Gastroesophageal sphincter (tissue), 4 donors: ENCODE measurements at regions not wholly inside any gene's neighbourhood (a gene's known extent, or its start where the extent isn't known, plus 50 kb on each side); places are given as distances from the start of the nearest gene placed in this dataset.
"Not testable (repeated sequence)": the region's sequence is repeated elsewhere in the genome, so short reads cannot be mapped to it uniquely, and the experiment has no call there.

Experiments used
- ATAC-seq: fragments of 150-250 bp; one replicate; pipeline ENCODE4 v1.9.1; 2016; ENCODE audit warnings: mild to moderate bottlenecking, moderate library complexity
- H3K27ac ChIP-seq, 4 donors: fragments of 200-600 bp; sonication (generic) in 3 of 4; 1 replicate in 3 of 4; 2 replicates in 1 of 4; pipeline ENCODE4 v1.5.1; 2016 to 2019
- H3K27me3 ChIP-seq: fragments of 200-600 bp; sonication (generic); one replicate; pipeline ENCODE4 v1.5.1; 2019
- H3K36me3 ChIP-seq, 2 donors: fragments of 200-600 bp; sonication (generic); one replicate each; pipeline ENCODE4 v1.5.1; 2019; ENCODE audit warnings: control low read depth in 1 of 2
- H3K4me1 ChIP-seq, 3 donors: fragments of 200-600 bp; sonication (generic); 1 replicate in 2 of 3; 2 replicates in 1 of 3; pipeline ENCODE4 v1.5.1; 2016 to 2019; ENCODE audit warnings: control low read depth in 2 of 3
- H3K4me3 ChIP-seq, 2 donors: fragments of 200-600 bp; sonication (generic); one replicate each; pipeline ENCODE4 v1.5.1; 2019; ENCODE audit warnings: mild to moderate bottlenecking in 1 of 2, moderate library complexity in 1 of 2
- H3K9me3 ChIP-seq, 3 donors: fragments of 200-600 bp; sonication (generic); one replicate each; pipeline ENCODE4 v1.5.1; 2017 to 2019; ENCODE audit warnings: control low read depth in 2 of 3
- CTCF ChIP-seq, 4 experiments: fragments of 200-600 bp in 2 of 4; fragments of 450-650 bp in 2 of 4; sonication (generic) in 1 of 4; IDR thresholded peaks; one replicate each; pipeline ENCODE4 v1.5.1; 2017 to 2019; ENCODE audit warnings: antibody characterized with exemption in 4 of 4, mild to moderate bottlenecking in 2 of 4, moderate library complexity in 2 of 4
- EP300 ChIP-seq: sonication (generic); formaldehyde crosslinking; IDR thresholded peaks from one replicate; pipeline ENCODE4 v1.6.1; 2017; ENCODE audit warnings: antibody characterized with exemption, mild to moderate bottlenecking
- POLR2A ChIP-seq, 2 donors: fragments of 450-650 bp; IDR thresholded peaks; one replicate each; pipeline ENCODE4 v1.6.1; 2017; ENCODE audit warnings: antibody characterized with exemption in 2 of 2, mild to moderate bottlenecking in 2 of 2, moderate library complexity in 1 of 2
- POLR2AphosphoS5 ChIP-seq: sonication (generic); formaldehyde crosslinking; IDR thresholded peaks from one replicate; pipeline ENCODE4 v1.6.1; 2017; ENCODE audit warnings: antibody characterized with exemption
- WGBS, 2 donors: methylation state at CpG; one replicate each; pipeline ENCODE4 v1.1.5; 2018; ENCODE audit warnings: low coverage in 1 of 2; 5-methylcytosine and 5-hydroxymethylcytosine counted together

GRCh38 chr4:97027728-97028410, 1115.4 kb downstream of the STPG2 start:
- ATAC-seq, result no peak
- no peaks in the 10 kb centered on the region for H3K27me3 ChIP-seq
- WGBS, 2 donors, result 70 to 76% methylated on average over 2 of the region's 2 CpGs
- no peaks in the 10 kb centered on the region for H3K9me3 ChIP-seq
- H3K4me3 ChIP-seq, result no peak overlapping the region
- H3K27ac ChIP-seq, result no peak overlapping the region
- TF ChIP-seq EP300, result no peak
- no peak for TF ChIP-seq POLR2A (IDR thresholded peaks at IDR 0.05)
- TF ChIP-seq POLR2AphosphoS5, result no peak
- TF ChIP-seq CTCF (IDR thresholded peaks at IDR 0.05), result no peak
- H3K4me1 ChIP-seq, result no peaks in the 10 kb centered on the region
- H3K36me3 ChIP-seq, result no peaks in the 10 kb centered on the region

GRCh38 chr4:97028785-97029184, 1114.5 kb downstream of the STPG2 start:
- no peaks in the 10 kb centered on the region for H3K36me3 ChIP-seq
- no peak overlapping the region for H3K27ac ChIP-seq
- TF ChIP-seq EP300 (no peak), CTCF (IDR thresholded peaks at IDR 0.05) (no peak), POLR2A (IDR thresholded peaks at IDR 0.05) (no peak), POLR2AphosphoS5 (no peak)
- no peaks in the 10 kb centered on the region for H3K4me1 ChIP-seq
- 69% methylated on average over 2 of the region's 2 CpGs for WGBS, 2 donors
- no peaks in the 10 kb centered on the region for H3K9me3 ChIP-seq
- H3K27me3 ChIP-seq, result no peaks in the 10 kb centered on the region
- H3K4me3 ChIP-seq, result no peak overlapping the region
- ATAC-seq, result no peak

- peaks cover 13% of the 10 kb centered on the region for H3K27me3 ChIP-seq
- not testable (repeated sequence) for H3K36me3 ChIP-seq, ATAC-seq, H3K4me1 ChIP-seq, H3K27ac ChIP-seq, H3K9me3 ChIP-seq, H3K4me3 ChIP-seq
- WGBS, 2 donors, result 30% methylated on average over 3 of the region's 12 CpGs; no CpG with 5 or more reads in 1 of the 2 donors
Observed at GRCh38 chr4:97037411-97038145, 1105.7 kb downstream of the STPG2 start.

GRCh38 chr4:97038146-97038516, 1105.1 kb downstream of the STPG2 start:
- WGBS, 2 donors, result 95 to 100% methylated on average over 1 to 2 of the region's 9 CpGs

GRCh38 chr4:97072666-97073065, 1070.6 kb downstream of the STPG2 start:
- no peaks in the 10 kb centered on the region for H3K4me1 ChIP-seq
- H3K36me3 ChIP-seq, result no peaks in the 10 kb centered on the region
- no peak overlapping the region for H3K27ac ChIP-seq
- no peaks in the 10 kb centered on the region for H3K9me3 ChIP-seq
- 80 to 81% methylated on average over 3 of the region's 3 CpGs for WGBS, 2 donors
- no peak overlapping the region for H3K4me3 ChIP-seq
- no peaks in the 10 kb centered on the region for H3K27me3 ChIP-seq
- ATAC-seq, result no peak
- TF ChIP-seq POLR2A (IDR thresholded peaks at IDR 0.05) (no peak), EP300 (no peak), POLR2AphosphoS5 (no peak), CTCF (IDR thresholded peaks at IDR 0.05) (no peak)

More at GRCh38 chr4:97038146-97038516, 1105.1 kb downstream of the STPG2 start:
- Histone ChIP-seq H3K36me3 (no peaks in the 10 kb centered on the region), H3K4me3 (no peak overlapping the region), H3K27me3 (peaks cover 13% of the 10 kb centered on the region), H3K9me3 (no peaks in the 10 kb centered on the region), H3K4me1 (no peaks in the 10 kb centered on the region), H3K27ac (no peak overlapping the region)
- no peak for ATAC-seq
- TF ChIP-seq CTCF (IDR thresholded peaks at IDR 0.05), result no peak
- TF ChIP-seq POLR2A (IDR thresholded peaks at IDR 0.05), result no peak
- TF ChIP-seq EP300, result no peak
- no peak for TF ChIP-seq POLR2AphosphoS5
